GM20000 (cell line): ENCODE measurements at regions not wholly inside any gene's neighbourhood (a gene's known extent, or its start where the extent isn't known, plus 50 kb on each side); places are given as distances from the start of the nearest gene placed in this dataset.

Experiments
- DNase-seq: peaks from one replicate; pipeline ENCODE4 v3.0.0; 2012; ENCODE audit warnings: low spot score
- TF ChIP-seq, protein P1 (sequence below): IDR thresholded peaks from 2 replicates; pipeline ENCODE4 v1.5.1; 2012; ENCODE audit warnings: mild to moderate bottlenecking, control low read depth; ENCODE audit errors: extremely low read depth, missing control alignments

DNA sequence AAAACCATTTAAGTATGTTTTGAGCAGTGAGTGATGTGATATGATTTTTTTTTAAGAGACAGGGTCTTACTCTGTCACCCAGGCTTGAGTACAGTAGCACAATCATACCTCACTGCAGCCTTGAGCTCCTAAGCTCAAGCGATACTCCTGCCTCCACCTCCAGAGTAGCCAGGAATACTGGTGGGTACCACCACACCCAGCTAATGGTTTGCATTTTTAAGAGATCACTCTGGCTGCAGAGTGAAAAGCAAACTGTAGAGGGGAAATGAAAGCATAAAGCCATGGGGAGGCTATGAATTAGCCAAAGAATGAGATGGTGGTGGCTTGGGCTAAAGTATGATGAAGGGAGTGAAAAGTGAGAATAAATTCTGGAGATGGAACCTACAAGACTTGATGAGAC is 199.1 kb downstream of the HINT1 start:
- no peak for DNase-seq
- TF ChIP-seq, protein P1, sequence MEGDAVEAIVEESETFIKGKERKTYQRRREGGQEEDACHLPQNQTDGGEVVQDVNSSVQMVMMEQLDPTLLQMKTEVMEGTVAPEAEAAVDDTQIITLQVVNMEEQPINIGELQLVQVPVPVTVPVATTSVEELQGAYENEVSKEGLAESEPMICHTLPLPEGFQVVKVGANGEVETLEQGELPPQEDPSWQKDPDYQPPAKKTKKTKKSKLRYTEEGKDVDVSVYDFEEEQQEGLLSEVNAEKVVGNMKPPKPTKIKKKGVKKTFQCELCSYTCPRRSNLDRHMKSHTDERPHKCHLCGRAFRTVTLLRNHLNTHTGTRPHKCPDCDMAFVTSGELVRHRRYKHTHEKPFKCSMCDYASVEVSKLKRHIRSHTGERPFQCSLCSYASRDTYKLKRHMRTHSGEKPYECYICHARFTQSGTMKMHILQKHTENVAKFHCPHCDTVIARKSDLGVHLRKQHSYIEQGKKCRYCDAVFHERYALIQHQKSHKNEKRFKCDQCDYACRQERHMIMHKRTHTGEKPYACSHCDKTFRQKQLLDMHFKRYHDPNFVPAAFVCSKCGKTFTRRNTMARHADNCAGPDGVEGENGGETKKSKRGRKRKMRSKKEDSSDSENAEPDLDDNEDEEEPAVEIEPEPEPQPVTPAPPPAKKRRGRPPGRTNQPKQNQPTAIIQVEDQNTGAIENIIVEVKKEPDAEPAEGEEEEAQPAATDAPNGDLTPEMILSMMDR: no peak

DNA sequence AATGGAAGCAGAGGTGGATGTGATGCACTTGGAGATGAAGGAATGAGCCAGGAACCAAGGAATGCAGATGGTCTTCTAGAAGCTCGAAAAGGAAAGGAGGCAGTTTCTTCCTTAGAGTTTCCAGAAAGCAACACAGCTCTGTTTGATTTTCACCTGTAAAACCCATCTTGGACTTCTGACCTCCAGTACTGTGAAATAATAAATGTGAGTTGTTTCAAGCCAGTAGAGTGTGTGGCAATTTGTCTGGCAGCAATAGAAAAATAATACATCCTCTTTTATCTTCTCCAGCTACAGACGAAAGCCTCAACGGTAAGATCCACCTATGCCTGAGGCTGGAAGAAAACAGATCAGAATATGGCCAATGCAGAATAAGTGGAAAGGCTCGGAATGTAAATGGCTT is 199.7 kb downstream of the HINT1 start:
- DNase-seq: no peak
- TF ChIP-seq, protein P1: no peak

DNA sequence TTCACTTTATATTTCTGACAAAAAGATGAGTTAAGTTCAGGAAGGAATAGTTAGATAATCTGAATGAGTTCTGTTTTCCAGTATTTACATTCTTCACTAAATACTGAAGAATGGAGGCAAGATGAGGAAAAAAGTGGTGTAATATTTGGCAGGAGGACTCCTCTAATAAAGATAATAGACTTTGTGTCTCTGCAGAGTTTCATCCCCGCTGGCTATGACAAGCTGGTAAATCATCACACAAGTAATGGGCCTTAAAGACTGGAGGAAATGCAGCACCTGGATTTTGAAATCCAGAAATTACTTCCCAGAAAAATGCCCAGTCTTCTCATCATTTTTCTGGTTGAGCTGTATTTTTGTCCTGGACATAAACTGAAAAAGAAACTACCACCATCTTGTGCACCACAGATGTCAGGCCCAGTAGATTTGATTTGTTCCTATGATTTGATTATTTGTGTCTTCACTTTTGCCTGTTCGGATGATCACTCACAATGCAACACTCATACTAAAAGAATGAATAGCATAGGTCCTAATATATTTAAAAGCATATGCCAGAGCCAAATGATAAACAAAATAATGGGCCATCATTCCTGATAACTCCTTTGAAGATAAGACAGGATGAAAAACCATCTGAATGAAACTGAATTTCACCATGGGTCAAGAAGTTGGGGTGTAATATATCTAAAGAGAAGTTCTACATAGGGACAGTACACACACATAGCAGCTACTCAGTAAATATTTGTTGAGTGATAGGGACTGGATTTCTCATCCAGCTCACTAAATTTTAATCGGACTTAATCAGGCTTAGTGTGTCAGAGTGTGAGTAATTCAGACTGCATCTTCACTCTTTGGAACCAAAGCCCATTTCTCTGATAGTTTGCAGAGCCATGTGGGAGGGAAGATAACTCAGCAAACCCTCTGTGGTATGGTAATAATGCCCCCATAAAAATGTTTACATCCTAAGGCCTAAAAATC is 200.5 kb downstream of the HINT1 start:
- TF ChIP-seq, protein P1: no peak
- DNase-seq: no peak

DNA sequence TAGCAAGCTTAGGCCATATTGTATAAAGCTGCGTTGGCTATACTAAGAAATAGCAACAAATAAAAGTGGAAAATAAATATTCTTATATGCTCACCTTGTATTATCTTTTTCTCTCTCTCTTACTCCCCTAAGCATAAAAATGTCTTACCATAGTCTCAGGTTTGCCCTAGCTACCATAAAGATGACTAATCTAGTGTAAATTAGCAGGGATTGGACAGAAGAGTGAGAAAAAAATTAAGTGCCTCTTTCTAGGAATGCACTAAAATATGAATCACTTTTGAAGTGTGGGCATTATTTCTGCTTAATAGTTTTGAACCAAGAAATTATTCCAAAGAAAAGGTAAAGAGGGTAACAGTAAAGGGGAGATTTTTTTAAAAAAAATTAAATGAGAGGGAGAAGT is 201.3 kb downstream of the HINT1 start:
- TF ChIP-seq, protein P1: no peak
- DNase-seq: no peak

DNA sequence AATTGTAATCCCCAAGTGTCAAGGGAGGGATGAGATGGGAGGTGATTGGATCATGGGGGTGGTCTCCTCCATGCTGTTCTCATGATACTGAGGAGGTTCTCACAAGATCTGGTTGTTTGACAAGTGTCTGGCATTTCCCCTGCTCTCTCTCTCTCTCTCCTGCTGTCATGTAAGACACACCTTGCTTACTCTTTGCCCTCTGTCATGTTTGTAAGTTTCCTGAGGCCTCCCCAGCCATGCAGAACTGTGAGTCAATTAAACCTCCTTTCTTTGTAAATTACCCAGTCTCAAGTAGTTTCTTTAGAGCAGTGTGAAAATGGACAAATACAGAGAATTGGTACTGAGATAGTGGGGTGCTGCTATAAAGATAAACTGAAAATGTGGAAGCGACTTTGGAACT is 207.9 kb downstream of the HINT1 start:
- no peak for DNase-seq
- TF ChIP-seq, protein P1: no peak

DNA sequence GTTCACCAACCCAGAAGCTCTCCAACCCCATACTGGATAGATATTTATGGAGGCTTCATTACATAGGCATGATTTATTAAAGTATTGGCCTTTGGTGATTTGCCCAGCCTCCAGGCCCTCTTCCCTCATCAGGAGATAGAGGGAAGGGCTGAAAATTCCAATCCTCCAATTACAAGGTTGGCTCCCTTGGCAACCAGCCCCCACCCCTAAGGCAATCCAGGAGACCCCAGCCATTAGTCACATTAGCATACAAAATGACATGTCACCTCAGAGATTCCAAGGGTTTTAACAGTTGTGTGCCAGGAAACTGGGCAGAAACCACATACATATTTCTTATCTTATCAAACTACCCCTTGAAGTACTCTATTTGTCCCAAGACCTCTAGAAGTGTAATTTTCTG is 210.0 kb downstream of the HINT1 start:
- TF ChIP-seq, protein P1: no peak

DNA sequence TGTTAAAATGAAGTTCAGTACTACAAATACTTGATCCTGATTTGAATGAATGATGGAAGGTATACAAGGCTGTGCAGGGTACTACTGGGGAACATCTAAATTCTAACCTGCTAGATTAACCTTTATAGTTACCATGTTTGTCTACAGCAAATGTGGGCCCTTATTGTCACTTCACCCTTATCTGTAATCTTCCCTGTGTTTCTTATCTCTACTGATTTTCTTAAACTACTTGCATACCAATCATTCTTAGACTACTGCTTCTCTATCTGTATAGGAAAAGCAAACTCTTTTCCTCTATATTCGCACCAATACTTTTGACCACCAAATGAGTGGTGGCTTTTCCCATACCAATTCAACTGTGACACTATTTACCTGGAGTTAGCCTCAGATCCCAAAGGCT is 210.7 kb downstream of the HINT1 start:
- TF ChIP-seq, protein P1: no peak

More for the DNA sequence above, 210.0 kb downstream of the HINT1 start:
- no peak for DNase-seq

More for the DNA sequence above, 210.7 kb downstream of the HINT1 start:
- no peak for DNase-seq
